ENCODE measurements at regions not wholly inside any gene's neighbourhood (a gene's known extent, or its start where the extent isn't known, plus 50 kb on each side); places are given as distances from the start of the nearest gene placed in this dataset.

- no peak for DNase-seq
- no peak overlapping the region for H3K27ac ChIP-seq (ENCODE audit: low read depth, low read length)
- H3K4me1 Mint-ChIP-seq, result no peaks in the 10 kb centered on the region
- H3K9me3 Mint-ChIP-seq, result no peaks in the 10 kb centered on the region
- peaks cover 0 to 24% (median 20%) of the 10 kb centered on the region in 5 donors for H3K27me3 Mint-ChIP-seq
- no peaks in the 10 kb centered on the region for H3K4me1 ChIP-seq (ENCODE audit: control insufficient read depth in 2 of 2, insufficient read depth in 2 of 2, low read length in 2 of 2)
- ChIA-PET POLR2A (no interaction called here), CTCF (no interaction called here)
- H3K27me3 ChIP-seq (ENCODE audit: control insufficient read depth in 2 of 2, insufficient read depth in 2 of 2, low read length in 2 of 2), result no peaks in the 10 kb centered on the region
- H3K4me3 Mint-ChIP-seq, result no peak overlapping the region
- H3K4me3 ChIP-seq (ENCODE audit: low read length), result no peak overlapping the region
- intact Hi-C loops (cut with micrococcal nuclease), result no loop called here
- no peaks in the 10 kb centered on the region for H3K36me3 Mint-ChIP-seq
- no peak for ATAC-seq
- no peaks in the 10 kb centered on the region for H3K36me3 ChIP-seq (ENCODE audit: control insufficient read depth in 2 of 3, insufficient read depth in 3 of 3, low read length in 3 of 3)
- no peaks in the 10 kb centered on the region for H3K9me3 ChIP-seq (ENCODE audit: control insufficient read depth in 2 of 3, low read length in 3 of 3)
- no peak overlapping the region for H3K27ac Mint-ChIP-seq
Observed at GRCh38 chr3:159872374-159873109, 116.1 kb upstream of the IL12A start.

- H3K9me3 Mint-ChIP-seq, result no peaks in the 10 kb centered on the region
- H3K4me1 Mint-ChIP-seq, result no peaks in the 10 kb centered on the region
- peaks cover 0 to 28% (median 21%) of the 10 kb centered on the region in 5 donors for H3K27me3 Mint-ChIP-seq
- DNase-seq, result no peak
- intact Hi-C loops (cut with micrococcal nuclease), result no loop called here
- H3K27me3 ChIP-seq (ENCODE audit: control insufficient read depth in 2 of 2, insufficient read depth in 2 of 2, low read length in 2 of 2), result no peaks in the 10 kb centered on the region
- H3K9me3 ChIP-seq (ENCODE audit: control insufficient read depth in 2 of 3, low read length in 3 of 3), result no peaks in the 10 kb centered on the region
- H3K4me3 Mint-ChIP-seq, result no peak overlapping the region
- H3K27ac ChIP-seq (ENCODE audit: low read depth, low read length), result no peak overlapping the region
- no peaks in the 10 kb centered on the region for H3K36me3 Mint-ChIP-seq
- H3K4me3 ChIP-seq (ENCODE audit: low read length), result no peak overlapping the region
- no peaks in the 10 kb centered on the region for H3K36me3 ChIP-seq (ENCODE audit: control insufficient read depth in 2 of 3, insufficient read depth in 3 of 3, low read length in 3 of 3)
- POLR2A ChIA-PET, result no interaction called here
- CTCF ChIA-PET, result no interaction called here
- no peak for ATAC-seq
- no peak overlapping the region for H3K27ac Mint-ChIP-seq
- no peaks in the 10 kb centered on the region for H3K4me1 ChIP-seq (ENCODE audit: control insufficient read depth in 2 of 2, insufficient read depth in 2 of 2, low read length in 2 of 2)
Observed at GRCh38 chr3:159875116-159875515, 113.5 kb upstream of the IL12A start.

GRCh38 chr3:159877924-159878323 is 110.7 kb upstream of the IL12A start:
- Histone ChIP-seq H3K4me3 (ENCODE audit: low read length) (no peak overlapping the region), H3K27me3 (ENCODE audit: control insufficient read depth in 2 of 2, insufficient read depth in 2 of 2, low read length in 2 of 2) (no peaks in the 10 kb centered on the region), H3K4me1 (ENCODE audit: control insufficient read depth in 2 of 2, insufficient read depth in 2 of 2, low read length in 2 of 2) (no peaks in the 10 kb centered on the region), H3K9me3 (ENCODE audit: control insufficient read depth in 2 of 3, low read length in 3 of 3) (no peaks in the 10 kb centered on the region), H3K36me3 (ENCODE audit: control insufficient read depth in 2 of 3, insufficient read depth in 3 of 3, low read length in 3 of 3) (no peaks in the 10 kb centered on the region), H3K27ac (ENCODE audit: low read depth, low read length) (no peak overlapping the region)
- ChIA-PET CTCF (no interaction called here), POLR2A (no interaction called here)
- no peak for DNase-seq
- H3K9me3 Mint-ChIP-seq, result no peaks in the 10 kb centered on the region
- no peaks in the 10 kb centered on the region for H3K36me3 Mint-ChIP-seq
- H3K27ac Mint-ChIP-seq, result no peak overlapping the region
- H3K4me1 Mint-ChIP-seq, result no peaks in the 10 kb centered on the region
- H3K27me3 Mint-ChIP-seq, result peaks cover 0 to 28% (median 22%) of the 10 kb centered on the region in 5 donors
- ATAC-seq, result no peak
- no peak overlapping the region for H3K4me3 Mint-ChIP-seq
- intact Hi-C loops (cut with micrococcal nuclease), result no loop called here

GRCh38 chr3:159879146-159879545 is 109.5 kb upstream of the IL12A start:
- Histone ChIP-seq H3K9me3 (ENCODE audit: control insufficient read depth in 2 of 3, low read length in 3 of 3) (no peaks in the 10 kb centered on the region), H3K36me3 (ENCODE audit: control insufficient read depth in 2 of 3, insufficient read depth in 3 of 3, low read length in 3 of 3) (no peaks in the 10 kb centered on the region), H3K4me1 (ENCODE audit: control insufficient read depth in 2 of 2, insufficient read depth in 2 of 2, low read length in 2 of 2) (no peaks in the 10 kb centered on the region), H3K27ac (ENCODE audit: low read depth, low read length) (no peak overlapping the region), H3K27me3 (ENCODE audit: control insufficient read depth in 2 of 2, insufficient read depth in 2 of 2, low read length in 2 of 2) (no peaks in the 10 kb centered on the region), H3K4me3 (ENCODE audit: low read length) (no peak overlapping the region)
- intact Hi-C loops (cut with micrococcal nuclease), result no loop called here
- no peak for DNase-seq
- ChIA-PET POLR2A (no interaction called here), CTCF (interaction anchor here (0.6 kb wide), 1 partner anchor 1709 kb away, joined by 3 read pairs; no protein-coding TSS in a partner anchor)
- Mint-ChIP-seq H3K36me3 (no peaks in the 10 kb centered on the region), H3K4me3 (no peak overlapping the region), H3K9me3 (no peaks in the 10 kb centered on the region), H3K27ac (no peak overlapping the region), H3K27me3 (peaks cover 0 to 29% (median 21%) of the 10 kb centered on the region in 5 donors), H3K4me1 (no peaks in the 10 kb centered on the region)
- ATAC-seq, result no peak

GRCh38 chr3:159879598-159879997 is 109.0 kb upstream of the IL12A start:
- no peaks in the 10 kb centered on the region for H3K9me3 ChIP-seq (ENCODE audit: control insufficient read depth in 2 of 3, low read length in 3 of 3)
- Mint-ChIP-seq H3K4me1 (no peaks in the 10 kb centered on the region), H3K9me3 (no peaks in the 10 kb centered on the region), H3K27me3 (peaks cover 0 to 25% (median 19%) of the 10 kb centered on the region in 5 donors), H3K36me3 (no peaks in the 10 kb centered on the region), H3K4me3 (no peak overlapping the region), H3K27ac (no peak overlapping the region)
- no peak overlapping the region for H3K4me3 ChIP-seq (ENCODE audit: low read length)
- no peaks in the 10 kb centered on the region for H3K27me3 ChIP-seq (ENCODE audit: control insufficient read depth in 2 of 2, insufficient read depth in 2 of 2, low read length in 2 of 2)
- no peaks in the 10 kb centered on the region for H3K36me3 ChIP-seq (ENCODE audit: control insufficient read depth in 2 of 3, insufficient read depth in 3 of 3, low read length in 3 of 3)
- DNase-seq (no peak), ATAC-seq (no peak)
- intact Hi-C loops (cut with micrococcal nuclease), result no loop called here
- H3K4me1 ChIP-seq (ENCODE audit: control insufficient read depth in 2 of 2, insufficient read depth in 2 of 2, low read length in 2 of 2), result no peaks in the 10 kb centered on the region
- CTCF ChIA-PET, result interaction anchor here (0.6 kb wide), 1 partner anchor 1708 kb away, joined by 3 read pairs; no protein-coding TSS in a partner anchor
- POLR2A ChIA-PET, result no interaction called here
- no peak overlapping the region for H3K27ac ChIP-seq (ENCODE audit: low read depth, low read length)

- ChIA-PET CTCF (no interaction called here), POLR2A (no interaction called here)
- Mint-ChIP-seq H3K27ac (no peak overlapping the region), H3K9me3 (no peaks in the 10 kb centered on the region), H3K27me3 (peaks cover 0 to 23% (median 15%) of the 10 kb centered on the region in 5 donors), H3K36me3 (no peaks in the 10 kb centered on the region), H3K4me3 (no peak overlapping the region), H3K4me1 (no peaks in the 10 kb centered on the region)
- H3K27me3 ChIP-seq (ENCODE audit: control insufficient read depth in 2 of 2, insufficient read depth in 2 of 2, low read length in 2 of 2), result no peaks in the 10 kb centered on the region
- intact Hi-C loops (cut with micrococcal nuclease), result no loop called here
- H3K4me1 ChIP-seq (ENCODE audit: control insufficient read depth in 2 of 2, insufficient read depth in 2 of 2, low read length in 2 of 2), result no peaks in the 10 kb centered on the region
- ATAC-seq, result no peak
- H3K4me3 ChIP-seq (ENCODE audit: low read length), result no peak overlapping the region
- no peaks in the 10 kb centered on the region for H3K36me3 ChIP-seq (ENCODE audit: control insufficient read depth in 2 of 3, insufficient read depth in 3 of 3, low read length in 3 of 3)
- DNase-seq, result no peak
- no peak overlapping the region for H3K27ac ChIP-seq (ENCODE audit: low read depth, low read length)
- no peaks in the 10 kb centered on the region for H3K9me3 ChIP-seq (ENCODE audit: control insufficient read depth in 2 of 3, low read length in 3 of 3)
Observed at GRCh38 chr3:159881208-159881607, 107.4 kb upstream of the IL12A start.

GRCh38 chr3:159881828-159882309 is 106.8 kb upstream of the IL12A start:
- no peaks in the 10 kb centered on the region for H3K9me3 Mint-ChIP-seq
- no peak overlapping the region for H3K4me3 ChIP-seq (ENCODE audit: low read length)
- ChIA-PET POLR2A (no interaction called here), CTCF (no interaction called here)
- H3K4me1 ChIP-seq (ENCODE audit: control insufficient read depth in 2 of 2, insufficient read depth in 2 of 2, low read length in 2 of 2), result no peaks in the 10 kb centered on the region
- H3K4me3 Mint-ChIP-seq, result no peak overlapping the region
- no peak overlapping the region for H3K27ac Mint-ChIP-seq
- no peak for ATAC-seq
- H3K36me3 ChIP-seq (ENCODE audit: control insufficient read depth in 2 of 3, insufficient read depth in 3 of 3, low read length in 3 of 3), result no peaks in the 10 kb centered on the region
- no peaks in the 10 kb centered on the region for H3K36me3 Mint-ChIP-seq
- H3K27me3 ChIP-seq (ENCODE audit: control insufficient read depth in 2 of 2, insufficient read depth in 2 of 2, low read length in 2 of 2), result no peaks in the 10 kb centered on the region
- intact Hi-C loops (cut with micrococcal nuclease), result no loop called here
- H3K4me1 Mint-ChIP-seq, result no peaks in the 10 kb centered on the region
- H3K9me3 ChIP-seq (ENCODE audit: control insufficient read depth in 2 of 3, low read length in 3 of 3), result no peaks in the 10 kb centered on the region
- H3K27me3 Mint-ChIP-seq, result peaks cover 0 to 18% (median 15%) of the 10 kb centered on the region in 5 donors
- no peak for DNase-seq
- no peak overlapping the region for H3K27ac ChIP-seq (ENCODE audit: low read depth, low read length)
